ENCODE measurements at regions not wholly inside any gene's neighbourhood (a gene's known extent, or its start where the extent isn't known, plus 50 kb on each side); places are given as distances from the start of the nearest gene placed in this dataset.

DNA sequence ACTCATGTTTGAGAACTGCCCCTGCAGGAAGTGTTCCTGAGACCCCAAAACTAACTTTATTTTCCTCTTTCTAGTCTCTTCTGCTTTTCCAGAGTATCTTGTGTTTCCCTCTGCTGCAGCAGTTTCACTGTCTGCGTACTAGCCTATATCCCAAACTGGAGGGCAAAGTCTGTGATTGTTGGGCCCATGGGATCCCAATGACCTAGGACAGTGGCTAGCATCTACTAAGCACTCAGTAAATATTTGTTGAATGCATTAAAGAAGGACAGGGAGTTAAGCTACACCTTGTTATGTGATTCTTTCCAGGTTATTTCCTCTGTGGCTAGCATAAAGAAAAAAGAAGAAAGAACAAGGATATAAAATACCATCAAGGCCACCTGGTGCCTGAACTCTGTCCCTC is 210.6 kb upstream of the PHYHIPL start:
- Histone ChIP-seq H3K9me3 (no peaks in the 10 kb centered on the region), H3K27ac (no peak overlapping the region), H3K27me3 (peaks cover 5% of the 10 kb centered on the region), H3K4me1 (peaks cover 0 to 5% (median 0%) of the 10 kb centered on the region in 3 donors), H3K36me3 (no peaks in the 10 kb centered on the region), H3K4me3 (no peak overlapping the region)
- no peak for ATAC-seq
- TF ChIP-seq, protein P1, sequence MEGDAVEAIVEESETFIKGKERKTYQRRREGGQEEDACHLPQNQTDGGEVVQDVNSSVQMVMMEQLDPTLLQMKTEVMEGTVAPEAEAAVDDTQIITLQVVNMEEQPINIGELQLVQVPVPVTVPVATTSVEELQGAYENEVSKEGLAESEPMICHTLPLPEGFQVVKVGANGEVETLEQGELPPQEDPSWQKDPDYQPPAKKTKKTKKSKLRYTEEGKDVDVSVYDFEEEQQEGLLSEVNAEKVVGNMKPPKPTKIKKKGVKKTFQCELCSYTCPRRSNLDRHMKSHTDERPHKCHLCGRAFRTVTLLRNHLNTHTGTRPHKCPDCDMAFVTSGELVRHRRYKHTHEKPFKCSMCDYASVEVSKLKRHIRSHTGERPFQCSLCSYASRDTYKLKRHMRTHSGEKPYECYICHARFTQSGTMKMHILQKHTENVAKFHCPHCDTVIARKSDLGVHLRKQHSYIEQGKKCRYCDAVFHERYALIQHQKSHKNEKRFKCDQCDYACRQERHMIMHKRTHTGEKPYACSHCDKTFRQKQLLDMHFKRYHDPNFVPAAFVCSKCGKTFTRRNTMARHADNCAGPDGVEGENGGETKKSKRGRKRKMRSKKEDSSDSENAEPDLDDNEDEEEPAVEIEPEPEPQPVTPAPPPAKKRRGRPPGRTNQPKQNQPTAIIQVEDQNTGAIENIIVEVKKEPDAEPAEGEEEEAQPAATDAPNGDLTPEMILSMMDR (IDR thresholded peaks at IDR 0.05) = no peak
- TF ChIP-seq POLR2AphosphoS5 (IDR thresholded peaks at IDR 0.05) (no peak), POLR2A (IDR thresholded peaks at IDR 0.05) (no peak), EP300 (IDR thresholded peaks at IDR 0.05) (no peak)
- WGBS, 2 donors (ENCODE audit: low coverage in 1 of 2) = 100% methylated on average over 1 of the region's 1 CpG

GRCh38 chr10:58967551-58968388 is 208.7 kb upstream of the PHYHIPL start:
- no peak for ATAC-seq

DNA sequence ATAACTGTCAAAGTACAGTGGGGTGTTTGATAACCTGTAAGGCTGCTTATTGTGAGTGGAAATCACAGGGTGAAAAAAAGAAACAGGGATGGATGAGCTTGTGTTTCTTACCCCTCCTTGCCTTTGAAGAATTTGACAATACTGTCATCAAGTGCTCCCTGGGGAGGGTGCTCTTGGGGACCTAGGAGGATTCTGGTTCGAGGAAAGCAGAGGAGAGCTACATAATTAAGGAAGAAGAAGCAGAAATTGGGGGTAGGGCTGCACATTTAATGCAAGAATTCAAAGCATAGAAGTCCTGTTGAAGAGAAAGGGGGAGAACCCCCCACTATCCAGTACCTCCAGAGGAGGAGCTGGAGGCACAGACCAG is 208.1 kb upstream of the PHYHIPL start:
- ATAC-seq = no peak
- H3K4me3 ChIP-seq = no peak overlapping the region
- H3K27me3 ChIP-seq = peaks cover 5% of the 10 kb centered on the region
- no peaks in the 10 kb centered on the region for H3K9me3 ChIP-seq
- H3K4me1 ChIP-seq = peaks cover 0 to 5% (median 0%) of the 10 kb centered on the region in 3 donors
- TF ChIP-seq EP300 (IDR thresholded peaks at IDR 0.05) (no peak), POLR2A (IDR thresholded peaks at IDR 0.05) (no peak), POLR2AphosphoS5 (IDR thresholded peaks at IDR 0.05) (no peak)
- TF ChIP-seq, protein P1 (IDR thresholded peaks at IDR 0.05) = no peak
- 60 to 78% methylated on average over 1 of the region's 1 CpG for WGBS, 2 donors (ENCODE audit: low coverage in 1 of 2)
- no peaks in the 10 kb centered on the region for H3K36me3 ChIP-seq
- H3K27ac ChIP-seq = no peak overlapping the region

More at GRCh38 chr10:58967551-58968388, 208.7 kb upstream of the PHYHIPL start:
- WGBS, 2 donors (ENCODE audit: low coverage in 1 of 2) = 45 to 68% methylated on average over 5 to 8 of the region's 19 CpGs
- Histone ChIP-seq H3K4me1 (peaks cover 0 to 5% (median 0%) of the 10 kb centered on the region in 3 donors), H3K27ac (no peak overlapping the region), H3K9me3 (no peaks in the 10 kb centered on the region), H3K36me3 (no peaks in the 10 kb centered on the region), H3K4me3 (no peak overlapping the region), H3K27me3 (peaks cover 5% of the 10 kb centered on the region)
- TF ChIP-seq POLR2AphosphoS5 (IDR thresholded peaks at IDR 0.05) (no peak), POLR2A (IDR thresholded peaks at IDR 0.05) (no peak), EP300 (IDR thresholded peaks at IDR 0.05) (no peak)
- TF ChIP-seq, protein P1 (IDR thresholded peaks at IDR 0.05) = no peak

DNA sequence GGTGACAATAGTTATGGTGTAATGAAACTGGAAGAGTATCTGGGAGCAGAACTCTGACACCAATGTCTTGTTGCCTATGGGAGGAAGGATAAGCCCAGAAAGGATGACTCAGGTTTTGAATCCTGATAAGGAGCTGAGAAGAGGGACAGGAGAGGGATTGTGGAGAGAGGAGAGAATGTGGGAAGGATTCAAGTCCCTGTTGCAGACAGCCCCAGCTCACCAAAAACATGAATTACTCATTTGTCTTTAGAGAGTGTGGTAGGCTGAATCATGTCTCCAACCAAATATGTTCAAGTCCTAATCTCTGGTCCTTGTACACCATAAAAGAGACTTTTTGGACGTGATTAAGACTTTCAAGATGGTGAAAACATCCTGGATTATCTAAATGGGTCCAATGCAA is 206.9 kb upstream of the PHYHIPL start:
- Histone ChIP-seq H3K27ac (no peak overlapping the region), H3K4me3 (no peak overlapping the region), H3K9me3 (no peaks in the 10 kb centered on the region), H3K36me3 (no peaks in the 10 kb centered on the region), H3K4me1 (peaks cover 0 to 5% (median 0%) of the 10 kb centered on the region in 3 donors), H3K27me3 (peaks cover 5% of the 10 kb centered on the region)
- 80 to 100% methylated on average over 1 of the region's 1 CpG for WGBS, 2 donors (ENCODE audit: low coverage in 1 of 2)
- TF ChIP-seq EP300 (IDR thresholded peaks at IDR 0.05) (no peak), POLR2AphosphoS5 (IDR thresholded peaks at IDR 0.05) (no peak), POLR2A (IDR thresholded peaks at IDR 0.05) (no peak)
- TF ChIP-seq, protein P1 (IDR thresholded peaks at IDR 0.05) = no peak
- no peak for ATAC-seq
